ENCODE measurements at regions not wholly inside any gene's neighbourhood (a gene's known extent, or its start where the extent isn't known, plus 50 kb on each side); places are given as distances from the start of the nearest gene placed in this dataset.

DNA sequence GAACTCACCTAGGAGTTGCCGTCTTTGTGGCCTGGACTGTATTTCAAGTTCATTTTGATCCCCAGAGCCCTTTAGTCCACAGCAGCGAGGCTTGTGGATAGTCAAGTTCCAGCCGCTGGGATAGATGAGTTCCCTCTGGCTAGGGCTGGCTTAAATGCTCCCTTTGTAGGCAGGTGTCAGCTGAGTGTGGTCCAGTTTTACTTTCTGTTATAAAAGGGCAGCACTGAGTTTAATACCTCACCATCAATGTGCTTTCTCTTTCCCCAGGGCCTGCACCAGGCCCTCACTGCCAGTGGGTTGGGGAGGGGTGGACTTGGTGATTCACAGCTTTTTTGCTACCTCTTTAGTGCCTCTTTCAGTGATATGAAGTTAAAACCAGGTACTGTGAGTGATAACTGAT lies 188.2 kb downstream of the SLCO4C1 start:
- Histone ChIP-seq H3K9me1 (replicated peaks; ENCODE audit: control insufficient read depth, extremely low read depth, insufficient read depth, low read length) (no peaks in the 10 kb centered on the region), H3K9ac (replicated peaks; ENCODE audit: extremely low read depth, insufficient read depth, low read length) (no peak overlapping the region), H3K4me2 (ENCODE audit: insufficient read depth, low read length) (no peak overlapping the region), H3K9me3 (replicated peaks; ENCODE audit: control insufficient read depth, insufficient read depth, low read length) (no peaks in the 10 kb centered on the region), H3K27ac (ENCODE audit: insufficient read depth, low read depth, low read length) (no peak overlapping the region), H2AFZ (ENCODE audit: low read depth, low read length) (no peak overlapping the region), H3K4me1 (ENCODE audit: control insufficient read depth, extremely low read depth, insufficient read depth, low read length) (no peaks in the 10 kb centered on the region), H4K20me1 (replicated peaks; ENCODE audit: control insufficient read depth, extremely low read depth, insufficient read depth, low read length) (no peaks in the 10 kb centered on the region), H3K4me3 (replicated peaks in 1 of 3; ENCODE audit: insufficient read depth in 1 of 3, low read depth in 1 of 3, low read length in 3 of 3) (no peak overlapping the region), H3K27me3 (ENCODE audit: control insufficient read depth in 2 of 2, insufficient read depth in 2 of 2, low read length in 2 of 2) (no peaks in the 10 kb centered on the region), H3K79me2 (ENCODE audit: control insufficient read depth, insufficient read depth, low read length) (no peaks in the 10 kb centered on the region), H3K36me3 (ENCODE audit: control insufficient read depth in 2 of 2, extremely low read depth in 1 of 2, insufficient read depth in 2 of 2, low read length in 2 of 2) (no peaks in the 10 kb centered on the region)
- POLR2A ChIA-PET = no interaction called here
- DNase-seq (ENCODE audit: low read depth, low spot score) (no peak), FAIRE-seq (no peak)
- CTCF ChIA-PET = no interaction called here
- BruUV-seq (replicated peaks) = no TSS peak
- TF ChIP-seq MAX (IDR thresholded peaks at IDR 0.05; ENCODE audit: insufficient read depth, insufficient read length) (no peak), FOS (IDR thresholded peaks at IDR 0.05; ENCODE audit: borderline replicate concordance, insufficient read depth, low read length) (no peak), POLR2AphosphoS5 (IDR thresholded peaks at IDR 0.05; ENCODE audit: insufficient read depth, low read depth, low read length) (no peak), MYC (IDR thresholded peaks at IDR 0.05; ENCODE audit: low read depth, low read length) (no peak), POLR2A (IDR thresholded peaks at IDR 0.05; ENCODE audit: low read depth, low read length) (no peak), EZH2 (IDR thresholded peaks at IDR 0.05; ENCODE audit: borderline replicate concordance, low read depth, low read length, severe bottlenecking) (no peak), GATA2 (IDR thresholded peaks at IDR 0.05; ENCODE audit: insufficient read depth, insufficient read length, low read depth, low read length) (no peak), CTCF (IDR thresholded peaks at IDR 0.05; ENCODE audit: extremely low read depth in 1 of 2, insufficient read depth in 1 of 2, low read depth in 1 of 2, low read length in 2 of 2) (no peak), JUN (IDR thresholded peaks at IDR 0.05; ENCODE audit: borderline replicate concordance, insufficient read depth, insufficient read length, low read depth) (no peak)
- intact Hi-C loops (cut with micrococcal nuclease) (no loop called here), dilution Hi-C loops (cut with MboI; ENCODE audit: extremely low pct_ligation_motif_present, low sequenced_read_pairs) (no loop called here)
